ENCODE measurements at regions not wholly inside any gene's neighbourhood (a gene's known extent, or its start where the extent isn't known, plus 50 kb on each side); places are given as distances from the start of the nearest gene placed in this dataset.

- DNase-seq: no peak
These were observed 133.9 kb upstream of the UBASH3B start for GRCh38 chr11:122521626-122522025.

DNA sequence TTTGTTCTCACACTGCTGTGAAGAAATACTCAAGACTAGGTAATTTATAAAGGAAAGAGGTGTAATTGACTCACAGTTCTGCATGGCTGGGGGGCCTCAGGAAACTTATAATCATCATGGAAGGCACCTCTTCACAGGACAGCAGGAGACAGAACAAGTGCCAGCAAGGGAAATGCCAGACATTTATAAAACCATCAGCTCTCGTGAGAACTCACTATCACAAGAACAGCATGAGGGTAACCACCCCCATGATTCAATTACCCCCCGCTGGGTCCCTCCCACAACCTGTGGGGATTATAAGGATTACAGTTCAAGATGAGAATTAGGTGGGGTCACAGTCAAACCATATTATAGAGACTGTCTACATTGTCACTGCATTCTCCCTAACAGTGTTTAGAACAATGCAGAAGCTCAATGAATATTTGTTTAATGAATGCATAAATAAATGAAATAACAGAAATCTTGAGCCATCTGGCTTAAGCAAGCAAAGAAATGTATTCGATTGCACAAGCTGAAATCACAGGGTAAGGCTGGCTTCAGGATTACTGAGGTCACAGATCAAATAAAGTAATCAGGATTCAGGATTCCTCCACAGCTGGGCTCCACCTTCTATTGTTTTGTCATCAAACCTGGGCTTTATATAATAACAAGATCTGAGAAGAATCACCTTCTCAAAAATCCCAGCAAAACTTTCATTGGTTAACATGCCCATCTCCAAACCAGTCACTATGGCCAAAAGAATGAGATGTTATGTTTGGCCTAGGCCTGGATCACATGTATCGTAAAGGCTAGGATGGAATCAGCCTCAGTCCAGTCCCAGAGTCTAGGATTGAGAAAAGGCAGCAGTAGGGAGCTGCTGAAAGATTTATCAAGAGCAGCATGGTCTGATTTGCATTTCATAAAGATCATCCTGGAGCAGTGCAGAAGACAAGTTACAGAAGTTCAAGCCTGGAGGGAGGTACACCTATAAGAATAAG lies 137.8 kb upstream of the UBASH3B start:
- DNase-seq: no peak

DNA sequence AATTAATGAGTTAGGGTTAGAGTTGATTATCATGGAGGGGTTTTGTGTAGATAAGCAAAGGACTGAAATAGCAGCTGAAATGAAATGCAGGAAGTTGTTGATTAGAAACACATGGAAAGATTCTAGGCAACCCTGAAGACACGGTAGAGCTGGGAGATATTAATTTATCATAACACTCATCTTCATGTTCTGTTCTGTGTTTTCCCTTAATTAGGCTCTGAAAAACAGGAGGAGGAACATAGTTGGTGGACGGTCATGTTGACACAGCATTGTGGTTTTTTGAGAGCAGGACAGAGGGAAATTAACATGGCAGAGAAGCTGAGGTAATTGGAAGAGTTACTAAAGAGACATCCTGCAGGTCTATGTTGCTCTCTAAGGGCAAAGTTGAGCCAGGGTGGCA lies 138.8 kb upstream of the UBASH3B start:
- DNase-seq: peak; percentile 56

DNA sequence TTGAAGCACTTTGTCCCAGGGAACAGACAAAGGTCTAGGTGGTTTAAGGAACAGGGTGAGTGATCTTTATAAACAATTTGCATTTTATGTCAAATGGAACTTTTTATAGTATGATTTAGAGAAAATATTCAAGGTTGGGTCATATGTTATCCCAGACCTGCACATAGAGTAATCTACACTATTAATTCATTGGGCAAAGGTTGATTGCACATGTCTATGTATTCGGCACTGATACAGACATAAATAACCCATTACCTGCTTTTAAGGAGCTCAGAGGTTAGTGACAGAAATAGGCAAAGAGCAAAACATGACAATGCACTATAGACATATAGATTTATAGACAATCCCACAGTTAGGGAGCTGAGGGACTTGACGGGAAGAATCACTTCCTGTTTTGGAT lies 141.5 kb upstream of the UBASH3B start:
- no peak for DNase-seq

GRCh38 chr11:122513328-122513727 lies 142.2 kb upstream of the UBASH3B start:
- no peak for DNase-seq

GRCh38 chr11:122512688-122513087 lies 142.8 kb upstream of the UBASH3B start:
- no peak for DNase-seq

DNA sequence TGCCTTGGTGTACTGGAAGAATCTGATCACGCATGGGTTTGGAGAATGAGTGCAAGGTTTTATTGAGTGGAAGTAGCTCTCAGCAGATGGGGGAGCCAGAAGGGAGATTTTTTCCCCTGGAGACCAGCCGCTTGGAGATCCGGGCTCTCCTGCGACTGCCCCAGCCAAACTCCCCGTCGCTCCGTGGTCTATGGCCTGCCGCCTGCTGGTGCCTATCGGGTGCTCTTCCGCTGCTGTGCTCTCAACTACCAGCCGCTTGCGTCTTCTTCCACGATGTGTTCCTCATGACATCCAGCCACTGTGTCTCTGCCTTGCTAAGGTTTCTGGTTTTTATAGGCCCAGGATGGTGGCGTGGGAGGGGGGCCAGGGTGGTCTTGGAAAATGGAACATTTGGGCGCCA lies 145.6 kb upstream of the UBASH3B start:
- no peak for DNase-seq

DNA sequence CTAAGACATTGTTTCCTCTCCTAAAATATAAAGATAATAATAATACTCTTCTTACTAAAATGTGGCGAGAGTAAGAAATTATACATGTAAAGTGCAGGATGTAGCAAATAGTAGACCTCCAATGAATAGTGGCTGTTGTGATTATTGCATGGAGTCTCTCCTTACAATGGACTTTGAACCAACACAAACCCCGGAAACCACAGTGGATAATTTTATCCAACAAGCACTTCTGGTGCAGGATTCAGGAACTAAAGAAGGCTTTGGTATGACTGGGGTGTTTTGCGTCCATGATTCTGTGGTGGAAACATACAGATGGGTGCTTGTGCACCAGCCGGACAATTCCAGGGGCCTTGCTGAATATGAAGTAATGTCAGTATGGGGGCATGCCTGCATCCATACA lies 146.4 kb upstream of the UBASH3B start:
- DNase-seq: no peak

- DNase-seq: peak; percentile 51
These were observed 150.1 kb upstream of the UBASH3B start for GRCh38 chr11:122505304-122506006.

DNA sequence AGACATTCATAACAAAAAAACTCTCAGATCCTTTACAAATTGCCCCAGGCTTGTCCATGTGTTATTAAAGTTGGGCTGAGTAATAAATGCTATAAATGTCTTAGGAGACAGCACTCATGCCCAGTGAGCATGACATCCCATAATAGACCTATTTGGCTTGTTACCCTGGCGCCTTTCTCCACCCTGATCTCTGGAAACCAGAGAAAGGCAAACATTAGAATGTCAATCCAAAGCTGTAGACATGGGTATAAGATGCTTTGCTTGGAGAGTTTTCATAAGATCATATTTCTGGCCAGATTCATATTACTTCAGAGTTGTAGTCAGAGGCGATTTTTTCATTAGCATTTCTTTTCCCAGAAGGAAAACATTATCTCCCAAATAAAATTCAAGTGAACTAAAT lies 161.3 kb upstream of the UBASH3B start:
- DNase-seq: no peak

DNA sequence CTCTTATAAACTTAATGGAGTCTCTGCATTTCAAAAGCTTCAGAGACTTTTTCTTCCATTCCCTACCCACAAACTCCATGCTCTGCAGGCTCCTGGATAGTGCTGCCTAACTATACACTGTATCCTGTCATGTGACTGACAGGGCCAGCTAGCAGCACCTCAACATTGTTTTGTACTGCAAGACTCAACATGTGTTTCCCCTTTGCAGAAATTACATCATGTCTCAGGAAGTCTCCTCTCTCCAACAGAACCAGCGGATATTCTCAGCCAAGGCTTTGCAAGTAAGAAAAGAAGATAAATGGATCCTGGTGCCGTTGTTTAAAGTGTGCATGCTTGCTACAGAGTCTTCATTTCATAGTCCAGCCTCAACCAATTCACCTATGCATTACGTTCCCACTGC lies 164.0 kb upstream of the UBASH3B start:
- DNase-seq: no peak

GRCh38 chr11:122488892-122489706 lies 166.4 kb upstream of the UBASH3B start:
- DNase-seq: no peak

DNA sequence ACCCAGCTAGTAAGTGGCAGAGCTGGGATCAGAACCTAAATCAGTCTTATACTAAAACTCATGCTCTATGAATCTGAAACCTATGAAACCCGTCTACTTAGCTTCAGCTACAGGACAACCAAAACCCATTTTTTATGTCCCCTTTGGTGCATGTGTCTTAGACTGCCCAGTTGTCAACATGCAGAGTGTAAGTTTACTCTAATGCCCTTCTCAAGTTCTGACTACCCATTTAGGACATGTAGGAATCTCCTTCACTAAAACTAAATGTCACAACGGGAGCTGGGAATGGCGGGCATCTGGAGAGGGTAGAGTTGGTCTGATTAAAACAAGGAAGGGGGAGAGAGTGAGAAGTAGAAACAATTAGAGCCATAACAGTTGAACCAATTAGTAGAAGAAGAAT lies 167.9 kb upstream of the UBASH3B start:
- DNase-seq: no peak

DNA sequence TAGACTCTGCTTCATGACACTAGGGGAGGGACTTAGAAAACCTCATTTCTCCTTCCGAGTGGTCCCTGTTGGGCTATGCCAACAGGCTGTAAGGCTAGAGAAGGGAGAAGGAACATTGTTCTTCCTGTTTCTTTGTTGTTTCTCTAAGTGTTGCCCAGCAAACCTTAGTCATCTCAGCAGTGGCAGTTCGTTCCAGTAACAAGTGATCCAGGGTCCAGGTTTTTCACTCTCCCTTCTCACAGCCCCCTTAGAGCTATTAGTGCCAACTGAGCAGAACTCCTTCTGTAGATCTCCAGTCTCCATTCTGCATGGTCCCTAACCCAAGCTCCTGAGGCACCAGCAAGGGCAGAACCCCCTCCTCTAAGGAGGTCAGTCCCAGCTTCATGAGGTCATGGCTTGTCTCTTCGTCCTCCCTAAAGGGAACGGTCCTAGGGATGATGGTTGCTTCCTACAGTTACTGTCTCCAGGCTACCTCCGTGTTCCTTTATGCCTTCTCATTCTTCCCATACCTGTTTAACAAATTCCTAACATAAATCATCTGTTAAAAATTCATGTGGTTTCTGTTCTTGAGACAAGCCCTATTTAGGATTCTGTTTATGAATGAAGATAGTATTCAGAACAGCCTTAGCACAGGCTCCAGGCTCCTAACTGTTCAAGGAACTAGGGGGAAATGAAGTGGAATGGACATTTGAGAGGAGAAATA lies 168.6 kb upstream of the UBASH3B start:
- DNase-seq: no peak

- DNase-seq: no peak
These were observed 176.5 kb upstream of the UBASH3B start for GRCh38 chr11:122478986-122479385.

- no peak for DNase-seq
These were observed 186.6 kb upstream of the UBASH3B start for GRCh38 chr11:122468965-122469364.

DNA sequence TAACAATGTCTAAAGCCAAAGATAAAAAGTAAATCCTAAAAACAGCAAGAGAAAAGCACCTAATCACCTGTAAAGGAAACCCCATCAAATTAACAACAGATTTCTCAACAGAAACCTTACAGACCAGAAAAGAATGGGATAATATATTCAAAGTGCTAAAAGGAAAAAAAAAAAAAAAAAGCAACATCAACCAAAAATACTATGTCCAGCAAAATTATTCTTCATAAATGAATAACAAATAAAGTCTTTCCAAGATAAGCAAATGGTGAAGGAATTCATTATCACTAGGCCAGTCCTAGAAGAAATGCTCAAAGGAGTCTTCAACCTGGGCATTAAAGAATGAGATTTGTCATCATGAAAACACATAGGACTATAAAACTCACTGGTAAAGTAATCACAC lies 192.0 kb upstream of the UBASH3B start:
- DNase-seq: no peak

DNA sequence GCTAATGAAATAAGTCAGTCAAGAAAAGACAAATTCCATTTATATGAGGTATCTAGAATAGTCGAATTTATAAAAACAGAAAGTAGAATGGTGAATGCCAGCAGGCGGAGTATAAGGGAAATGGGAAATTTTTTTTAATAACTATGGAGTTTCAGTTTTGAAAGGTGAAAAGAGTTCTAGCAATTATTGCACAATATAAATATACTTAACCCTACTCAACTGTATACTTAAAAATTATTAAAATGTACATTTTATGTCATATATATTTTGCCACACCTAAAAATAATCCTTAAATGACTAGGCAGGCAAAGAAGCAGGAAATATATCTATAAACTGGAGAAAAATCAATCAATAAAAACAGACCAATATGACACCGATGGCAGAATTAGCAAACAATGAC lies 196.5 kb upstream of the UBASH3B start:
- no peak for DNase-seq

DNA sequence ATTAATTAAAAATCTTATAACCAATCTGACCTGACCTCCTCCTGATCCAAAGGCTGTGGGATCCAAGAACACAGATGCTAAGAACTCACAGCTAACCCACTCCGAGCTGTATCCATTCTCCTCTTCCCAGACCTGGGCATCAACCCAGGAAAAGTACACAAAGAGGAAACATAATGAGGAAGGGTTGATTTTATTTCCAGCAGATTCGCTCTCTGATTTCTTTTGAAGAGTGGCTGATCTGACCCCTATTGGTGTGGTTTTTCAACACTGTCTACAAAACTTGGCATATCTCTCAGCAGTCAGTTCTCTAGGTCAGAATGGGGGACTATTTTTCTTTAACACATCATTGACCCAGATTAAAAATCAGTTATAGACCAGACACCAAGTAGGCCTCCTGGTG lies 201.9 kb upstream of the UBASH3B start:
- DNase-seq: no peak

DNA sequence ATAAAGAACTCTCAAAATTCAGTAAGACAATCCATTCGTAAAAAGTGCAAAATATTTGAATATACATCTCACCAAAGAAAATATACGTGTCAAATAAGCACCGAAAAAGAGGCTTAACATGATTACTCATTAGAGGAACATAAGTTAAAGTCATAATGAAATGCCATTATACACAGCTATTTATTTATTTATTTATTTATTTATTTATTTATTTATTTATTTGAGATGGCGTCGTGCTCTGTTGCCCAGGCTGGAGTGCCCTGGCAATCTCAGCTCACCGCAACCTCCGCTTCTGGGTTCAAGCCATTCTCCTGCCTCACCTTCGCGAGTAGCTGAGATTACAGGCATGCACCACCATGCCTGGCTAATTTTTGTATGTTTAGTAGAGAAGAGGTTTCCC lies 203.6 kb upstream of the UBASH3B start:
- no peak for DNase-seq

DNA sequence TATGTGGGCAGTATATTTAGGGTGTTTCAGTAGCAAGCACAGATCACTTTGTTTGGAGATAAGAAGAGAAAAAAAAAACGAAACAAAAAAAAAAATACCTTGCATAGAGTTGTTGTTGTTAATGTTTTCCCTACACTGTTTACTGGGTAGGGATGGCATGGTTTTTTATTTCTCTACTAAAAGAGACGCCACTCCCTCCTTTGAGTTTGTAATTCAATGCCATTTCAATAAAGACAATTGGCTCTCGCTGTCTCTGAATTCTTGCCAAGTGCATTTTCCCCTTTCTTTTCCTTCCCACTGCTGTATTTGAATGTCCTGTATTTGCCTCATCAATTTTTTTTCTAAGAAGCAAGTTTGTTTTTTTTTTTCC lies 213.9 kb upstream of the UBASH3B start:
- DNase-seq: peak; percentile 24

GRCh38 chr11:122440811-122441665 lies 214.5 kb upstream of the UBASH3B start:
- peak; percentile 4 for DNase-seq
